Suppressor macrophage (primary cell): ENCODE measurements at regions not wholly inside any gene's neighbourhood (a gene's known extent, or its start where the extent isn't known, plus 50 kb on each side); places are given as distances from the start of the nearest gene placed in this dataset.
"Not testable (repeated sequence)": the region's sequence is repeated elsewhere in the genome, so short reads cannot be mapped to it uniquely, and the experiment has no call there.

Experiments used
- DNase-seq, 4 experiments: peaks; one replicate each; pipeline ENCODE4 v3.0.0-alpha.2; 2020 to 2022

DNA sequence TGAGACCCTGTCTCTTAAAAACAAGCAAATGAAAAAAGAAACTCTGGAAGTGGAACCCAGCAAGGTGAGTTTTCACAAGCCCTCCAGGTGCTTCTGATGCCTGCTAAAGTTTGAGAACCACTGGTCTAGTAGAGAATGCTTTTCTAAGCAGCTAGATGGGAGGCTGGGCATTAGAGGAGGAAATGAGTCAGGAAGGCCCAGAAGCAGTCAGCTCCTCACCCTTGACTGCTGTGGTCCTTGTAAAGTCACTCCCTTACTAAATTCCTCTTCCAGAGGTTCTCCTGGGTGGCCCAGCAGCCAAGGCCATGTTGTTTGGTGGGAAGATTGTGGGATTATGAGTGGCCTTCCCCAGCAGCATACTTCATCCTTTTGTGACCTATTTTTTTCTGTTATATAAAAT, 52.0 kb upstream of the FYN start:
- peak; percentile 24 to 59 (median 34) for DNase-seq

DNA sequence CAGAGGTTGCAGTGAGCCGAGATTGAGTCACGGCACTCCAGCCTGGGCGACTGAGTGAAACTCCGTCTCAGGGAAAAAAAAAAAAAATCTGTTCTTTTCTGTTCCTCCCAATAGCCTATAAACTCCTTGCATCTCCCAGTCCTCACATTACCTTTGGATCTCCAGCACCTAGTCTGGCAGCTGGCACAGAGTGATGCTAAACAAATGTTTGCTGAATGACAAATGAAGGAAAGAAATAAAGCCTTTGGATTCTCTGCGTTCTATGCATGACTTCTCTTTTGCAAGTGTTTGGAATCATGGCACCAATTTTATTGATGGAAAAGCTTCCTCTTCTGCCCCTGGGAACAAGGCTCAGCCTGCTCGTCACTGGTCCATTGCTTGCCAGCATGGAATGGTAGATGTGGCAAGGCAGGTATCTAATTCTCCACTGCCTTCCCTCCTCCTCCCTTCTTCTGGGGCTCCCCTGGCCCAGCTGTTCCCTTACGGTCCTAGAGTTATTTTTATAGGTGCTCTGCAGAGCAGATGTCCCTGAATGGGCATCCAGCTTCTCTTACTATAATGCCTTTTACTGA, 53.6 kb upstream of the FYN start:
- no peak for DNase-seq

DNA sequence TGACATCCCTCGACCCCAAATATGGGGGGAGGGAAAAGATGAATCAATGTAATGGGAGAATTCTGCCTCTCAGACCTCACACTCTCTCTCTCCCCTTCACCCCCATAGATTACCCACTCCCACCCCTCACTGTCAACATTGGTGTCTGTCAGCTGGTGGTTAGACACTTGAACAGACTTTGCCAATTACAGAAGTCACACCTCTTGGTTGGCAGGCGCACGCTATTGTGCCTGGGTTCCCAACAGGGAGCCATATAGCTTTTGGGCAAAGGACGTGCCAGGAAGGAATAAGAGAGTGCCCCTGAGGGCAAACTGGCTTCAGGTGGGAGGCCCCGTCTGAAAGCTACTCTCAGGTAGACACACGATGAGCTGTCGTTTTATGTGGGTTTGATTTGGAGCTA, 54.1 kb upstream of the FYN start:
- DNase-seq: no peak

DNA sequence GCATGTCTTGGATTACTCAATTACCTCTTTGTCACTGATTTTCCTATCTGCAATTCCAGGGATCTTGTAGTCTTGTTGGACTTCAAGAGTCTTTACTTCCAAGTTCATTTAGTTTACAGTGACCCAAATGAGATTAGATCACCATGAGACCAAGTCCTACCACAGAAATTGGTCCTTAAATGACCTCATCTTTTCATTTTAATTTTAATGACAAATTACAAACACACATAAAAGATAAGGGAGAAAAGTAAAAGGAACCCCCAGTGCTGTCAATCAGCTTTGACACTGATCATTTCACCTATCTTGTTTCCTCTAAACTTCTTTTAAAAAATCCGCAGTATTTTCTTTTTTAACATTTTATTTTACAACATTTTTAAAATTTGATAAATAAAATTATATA, 54.9 kb upstream of the FYN start:
- DNase-seq: no peak

DNA sequence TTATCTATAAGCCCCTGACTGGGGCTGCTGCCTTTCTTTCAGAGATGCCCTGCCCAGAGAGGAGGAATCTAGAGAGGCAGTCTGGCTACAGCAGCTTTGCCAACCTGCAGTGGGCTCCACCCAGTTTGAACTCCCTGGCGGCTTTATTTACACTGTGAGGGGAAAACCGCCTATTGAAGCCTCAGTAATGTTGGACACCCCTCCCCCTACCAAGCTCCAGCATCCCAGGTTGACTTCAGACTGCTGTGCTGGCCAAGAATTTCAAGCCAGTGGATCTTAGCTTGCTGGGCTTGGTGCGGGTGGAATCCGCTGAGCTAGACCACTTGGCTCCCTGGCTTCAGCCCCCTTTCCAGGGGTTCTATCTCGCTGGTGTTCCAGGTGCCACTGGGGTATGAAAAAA, 61.4 kb upstream of the FYN start:
- not testable (repeated sequence) for DNase-seq

DNA sequence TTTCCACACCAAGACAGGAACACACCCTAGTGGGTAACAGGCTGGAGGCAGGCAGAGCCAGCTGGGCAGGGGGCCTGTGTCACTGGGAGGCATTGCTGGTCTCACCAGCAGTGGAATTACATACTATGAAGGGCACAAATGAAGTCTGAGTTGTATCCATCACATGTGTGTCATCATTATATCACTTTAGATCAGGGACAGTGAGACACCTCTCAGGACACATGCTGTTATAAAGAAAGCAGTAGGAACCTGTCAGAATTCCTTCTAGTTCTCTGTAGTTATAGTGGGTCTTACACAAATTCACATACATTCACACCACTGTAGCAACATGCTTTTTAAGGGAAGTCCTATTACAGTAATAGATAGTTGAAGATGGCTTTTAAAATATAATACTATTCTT, 63.5 kb upstream of the FYN start:
- DNase-seq: no peak

DNA sequence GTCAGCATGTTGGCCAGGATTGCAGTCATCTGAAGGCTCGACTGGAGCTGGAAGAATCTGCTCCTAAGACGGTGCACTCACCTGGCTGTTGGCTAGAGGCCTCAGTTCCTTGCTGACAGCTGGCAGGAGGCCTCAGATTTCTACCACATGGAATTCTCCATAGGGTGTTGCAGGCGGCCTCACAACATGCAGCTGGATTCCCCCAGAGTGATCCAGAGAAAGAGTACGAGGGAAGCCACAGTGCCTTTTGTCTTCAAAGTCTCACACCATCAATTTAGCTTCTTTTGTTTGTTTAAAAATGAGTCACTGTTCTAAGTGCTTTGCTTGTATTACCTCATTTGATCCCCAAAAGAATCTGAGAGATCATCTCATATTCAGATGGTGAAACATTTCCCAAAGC, 65.5 kb upstream of the FYN start:
- no peak for DNase-seq

DNA sequence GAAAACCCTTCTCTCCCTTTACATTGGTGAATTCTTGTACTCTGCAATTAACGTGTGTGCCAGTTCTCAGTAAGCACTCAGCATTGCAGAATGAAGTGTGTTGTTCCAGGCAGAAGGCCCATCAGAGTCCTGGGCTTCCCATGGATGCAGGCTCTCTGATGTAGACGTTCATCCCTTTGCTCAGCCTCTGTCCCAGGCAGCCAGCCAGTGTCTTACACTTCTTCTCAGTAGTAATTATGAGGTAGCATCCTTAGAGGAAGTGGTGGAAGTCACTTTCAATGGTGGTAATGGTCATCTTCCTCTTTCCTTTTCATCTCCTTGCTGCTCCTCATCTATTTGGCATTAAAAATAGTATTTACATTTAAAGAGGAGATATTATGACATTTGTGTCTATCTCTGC, 66.7 kb upstream of the FYN start:
- peak; percentile 43 to 78 (median 64) for DNase-seq

DNA sequence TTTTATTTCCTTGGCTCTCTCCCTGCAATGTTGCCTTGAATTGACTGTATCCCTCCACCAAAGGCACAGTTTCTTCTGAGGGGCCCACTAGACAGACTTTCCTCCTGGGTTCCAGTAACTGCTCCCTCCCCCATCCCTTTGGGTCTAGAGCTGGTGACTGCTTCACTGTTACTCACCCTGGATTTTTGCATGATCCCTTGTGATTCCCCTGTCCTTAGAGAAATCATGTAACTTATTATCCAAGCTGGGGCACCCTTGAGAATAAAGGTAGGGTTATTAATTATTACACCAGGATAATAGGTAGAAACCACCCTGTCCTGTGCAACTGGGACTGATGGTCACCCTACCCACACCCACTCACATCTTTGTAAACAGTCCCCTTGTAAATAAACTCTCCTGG, 67.5 kb upstream of the FYN start:
- no peak for DNase-seq

DNA sequence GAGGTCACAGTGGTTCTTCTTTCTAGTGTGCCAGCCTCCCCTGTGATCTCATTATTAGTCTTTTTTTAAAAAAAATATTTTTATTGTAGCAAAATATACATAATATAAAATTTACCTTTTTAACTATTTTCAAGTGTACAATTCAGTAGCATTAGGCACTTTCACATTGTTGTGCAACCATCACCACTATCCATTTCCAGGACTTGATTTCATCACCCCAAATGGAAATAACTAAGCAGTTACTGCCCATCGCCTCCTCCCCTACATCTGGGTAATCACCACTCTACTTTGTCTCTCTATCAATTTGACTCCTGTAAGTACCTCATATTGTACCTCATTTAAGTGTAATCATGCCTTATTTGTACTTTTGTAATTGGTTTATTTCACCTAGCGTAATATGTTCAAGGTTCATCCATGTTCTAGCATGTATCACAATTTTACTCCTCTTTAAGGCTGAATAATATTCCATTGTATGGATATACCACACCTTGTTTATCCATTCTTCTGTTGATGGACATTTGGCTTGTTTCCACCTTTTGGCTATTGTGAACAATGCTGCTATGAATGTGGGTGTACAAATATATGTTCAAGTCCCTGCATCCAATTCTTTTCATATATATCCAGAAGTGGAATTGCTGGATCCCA, 68.6 kb upstream of the FYN start:
- DNase-seq: peak in 2 of 4 experiments; percentile 25 to 38

DNA sequence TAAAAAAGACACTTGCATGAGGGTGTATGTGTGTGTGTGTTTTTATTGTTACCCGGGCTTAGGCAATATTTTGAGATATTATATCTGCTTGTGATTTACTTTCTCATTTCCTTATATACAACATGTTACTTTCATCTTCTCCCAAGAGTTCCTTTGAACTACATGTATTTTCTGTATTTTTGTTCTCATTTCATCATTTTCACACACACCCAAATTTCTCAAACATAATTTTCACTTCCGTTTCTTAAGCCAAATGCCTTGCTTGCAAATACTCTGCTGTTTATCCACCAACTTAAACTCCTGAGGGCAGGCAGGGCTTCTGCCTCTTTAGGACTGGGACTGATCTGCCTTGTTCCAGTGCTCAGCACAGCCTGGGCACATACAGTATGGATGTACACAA, 69.3 kb upstream of the FYN start:
- DNase-seq: peak in 3 of 4 experiments; percentile 42 to 82 (median 74)

DNA sequence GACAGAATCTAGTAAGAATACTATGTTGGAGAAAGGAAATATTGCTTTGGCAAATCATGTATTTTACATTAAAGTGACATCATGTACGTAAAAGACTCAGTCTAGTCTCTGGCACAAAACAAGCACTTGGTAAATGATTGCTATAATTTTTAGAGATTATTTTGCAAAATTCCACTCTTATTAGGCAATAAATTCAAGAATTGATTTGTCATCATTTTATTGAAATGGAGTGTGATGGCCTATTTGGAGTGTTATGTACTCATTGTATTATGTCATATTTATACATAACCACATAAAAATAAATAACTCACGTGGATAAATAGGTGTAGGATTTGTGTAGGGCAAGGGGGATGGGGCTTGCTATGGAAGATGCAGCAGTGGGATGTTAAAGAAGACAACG, 70.0 kb upstream of the FYN start:
- DNase-seq: no peak

DNA sequence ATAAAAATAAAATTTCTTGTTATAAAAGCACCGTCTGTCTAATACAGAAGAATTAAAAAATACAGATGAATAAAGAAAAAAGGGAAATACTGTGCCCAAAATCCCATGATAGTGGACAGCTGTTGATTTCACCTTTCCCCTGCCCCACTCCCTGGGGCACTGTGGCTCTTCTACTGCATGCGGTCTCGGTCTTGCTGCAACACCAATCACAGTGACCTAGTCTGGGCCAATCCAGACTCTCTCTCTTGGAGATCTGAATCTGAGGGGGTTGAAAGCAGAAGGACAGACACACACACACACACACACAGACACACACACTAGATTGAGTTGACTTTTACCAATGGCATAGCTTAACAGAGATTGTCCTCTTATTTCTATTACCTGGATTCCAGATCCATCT, 70.5 kb upstream of the FYN start:
- peak; percentile 31 to 71 (median 68) for DNase-seq

DNA sequence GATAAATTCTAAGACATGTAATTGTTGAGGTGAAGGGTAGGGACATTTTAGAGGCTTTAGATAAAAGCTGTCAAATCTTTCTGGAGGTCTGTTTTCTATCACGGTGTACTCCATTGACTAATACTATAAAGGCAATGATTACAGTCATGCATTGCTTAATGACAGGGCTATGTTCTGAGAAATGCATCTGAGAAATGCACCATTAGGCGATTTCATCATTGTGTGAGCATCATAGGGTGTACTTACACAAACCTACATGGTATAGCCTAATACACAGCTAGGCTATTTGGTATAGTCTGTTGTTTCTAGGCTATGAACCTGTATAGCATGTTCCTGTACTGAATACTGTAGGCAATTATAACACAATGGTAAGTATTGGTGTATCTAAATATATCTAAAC, 71.3 kb upstream of the FYN start:
- peak in 3 of 4 experiments; percentile 38 to 67 (median 57) for DNase-seq

DNA sequence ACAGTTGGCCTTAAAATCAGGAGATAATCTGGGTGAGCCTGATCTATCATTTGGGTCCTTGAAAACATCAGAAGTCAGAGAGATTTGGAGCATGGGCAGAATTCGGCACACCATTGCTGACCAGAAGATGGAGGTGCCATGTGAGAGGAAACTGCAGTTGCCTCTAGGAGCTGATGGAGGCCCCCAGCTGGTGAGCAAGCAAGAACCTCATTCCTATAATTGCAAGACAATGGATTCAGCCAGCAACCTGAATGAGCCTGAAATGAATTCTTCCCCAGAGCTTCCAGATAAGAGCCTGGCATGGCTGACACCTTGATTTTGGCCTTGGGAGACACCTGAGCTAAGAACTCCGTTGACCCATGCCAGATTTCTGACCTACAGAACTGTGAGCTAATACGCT, 76.3 kb upstream of the FYN start:
- no peak for DNase-seq

DNA sequence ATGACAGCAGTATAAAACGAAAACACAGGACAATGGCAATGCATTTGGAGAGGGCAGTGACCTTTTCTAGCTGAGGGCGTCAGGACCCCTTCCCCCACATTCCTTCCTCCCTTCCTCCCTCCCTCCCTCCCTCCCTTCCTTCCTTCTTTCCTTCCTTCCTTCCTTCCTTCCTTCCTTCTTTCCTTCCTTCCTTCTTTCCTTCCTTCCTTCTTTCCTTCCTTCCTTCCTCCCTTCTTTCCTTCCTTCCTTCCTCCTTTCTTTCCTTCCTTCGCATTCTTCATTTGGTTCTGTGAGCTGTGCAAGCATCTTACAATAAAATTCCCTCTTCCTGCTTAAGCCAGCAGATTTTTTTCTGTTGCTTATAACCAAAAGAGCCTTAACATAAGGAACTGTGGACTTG, 76.7 kb upstream of the FYN start:
- DNase-seq: not testable (repeated sequence)

DNA sequence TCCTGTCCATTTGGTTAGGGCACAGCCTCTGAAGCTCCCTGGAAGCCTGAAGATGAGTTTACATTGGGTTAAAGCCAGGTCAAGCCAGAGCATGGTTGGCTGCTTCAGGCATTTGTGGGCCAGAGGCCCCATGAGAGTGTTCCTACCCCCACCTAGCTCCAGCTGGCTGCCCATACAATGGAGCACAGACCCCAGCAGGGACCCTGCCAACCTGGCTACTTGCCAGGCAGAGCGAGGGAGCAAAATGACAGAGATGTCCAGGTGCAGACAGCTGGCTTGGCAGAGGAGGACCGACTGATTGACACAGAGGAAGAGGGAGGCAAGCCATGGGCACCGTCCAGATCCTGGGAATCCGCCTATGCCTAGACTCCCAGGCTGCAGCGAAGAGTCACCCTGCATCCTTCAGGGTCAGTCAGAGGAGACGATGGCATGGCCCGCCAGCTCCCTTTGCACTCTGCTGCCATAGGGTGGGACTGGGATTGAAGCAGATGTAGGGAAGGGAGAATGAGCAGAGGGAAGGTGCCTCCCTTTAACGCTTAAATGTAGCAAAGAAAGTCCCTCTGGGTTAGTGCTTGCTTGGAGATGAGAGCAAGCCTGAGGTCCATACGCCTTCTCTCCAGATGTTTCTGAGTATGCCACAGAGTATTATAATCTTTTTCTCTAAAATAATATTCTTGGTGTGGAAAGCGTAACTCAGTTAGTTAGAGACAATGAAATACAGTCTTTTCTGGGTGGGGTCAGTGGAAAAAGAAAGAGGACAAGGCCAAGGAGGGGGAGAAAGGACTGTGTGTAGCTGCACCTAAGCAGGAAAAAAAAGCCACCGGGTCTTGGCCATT, 77.6 kb upstream of the FYN start:
- no peak for DNase-seq

DNA sequence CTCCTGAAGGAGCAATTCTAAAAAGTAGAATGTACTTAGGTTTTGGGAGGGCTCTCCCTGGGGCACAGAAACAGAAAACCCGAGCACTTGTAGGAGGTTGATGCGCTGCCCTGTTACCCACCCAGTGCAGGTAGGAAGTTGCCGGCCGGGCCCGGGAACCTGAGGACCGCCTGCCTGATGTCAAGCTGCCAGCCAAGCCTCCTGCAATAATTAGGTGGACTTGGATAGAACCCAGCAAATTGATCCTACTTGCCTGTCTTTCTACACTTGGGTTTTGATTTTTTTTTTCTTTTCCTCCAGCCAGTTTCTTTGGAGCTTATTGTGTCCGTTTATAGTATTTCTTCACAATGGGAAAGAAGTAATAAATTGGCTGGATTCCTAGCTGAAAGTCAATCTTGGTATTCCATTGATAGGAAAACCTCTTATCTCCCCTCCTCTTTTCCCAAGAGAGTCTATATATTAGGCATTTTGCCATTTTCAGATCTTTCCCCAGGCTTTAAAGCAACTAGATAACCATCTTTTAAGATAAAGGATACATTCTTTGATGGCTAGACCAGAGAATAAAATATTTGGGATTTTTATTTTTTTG, 78.3 kb upstream of the FYN start:
- no peak for DNase-seq

DNA sequence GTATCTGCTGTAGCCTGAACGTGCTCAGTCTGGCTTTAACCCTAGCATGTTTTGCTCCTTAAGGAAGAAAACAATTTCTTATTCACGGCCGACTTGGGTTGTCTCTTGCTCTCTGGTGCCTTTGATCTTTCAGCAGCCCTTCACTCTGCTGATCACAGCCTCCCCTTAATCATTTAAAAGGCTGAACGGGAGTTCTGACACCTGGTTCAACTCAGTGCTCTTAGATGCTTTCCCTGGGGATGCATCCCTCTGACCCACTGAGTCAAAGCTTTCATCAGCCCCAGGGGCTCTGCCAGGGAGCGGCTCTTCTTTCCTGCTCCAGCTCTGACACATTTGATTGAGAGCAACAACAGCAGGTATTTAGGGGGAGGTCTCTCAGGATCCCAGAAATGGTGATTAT, 79.0 kb upstream of the FYN start:
- DNase-seq: no peak

DNA sequence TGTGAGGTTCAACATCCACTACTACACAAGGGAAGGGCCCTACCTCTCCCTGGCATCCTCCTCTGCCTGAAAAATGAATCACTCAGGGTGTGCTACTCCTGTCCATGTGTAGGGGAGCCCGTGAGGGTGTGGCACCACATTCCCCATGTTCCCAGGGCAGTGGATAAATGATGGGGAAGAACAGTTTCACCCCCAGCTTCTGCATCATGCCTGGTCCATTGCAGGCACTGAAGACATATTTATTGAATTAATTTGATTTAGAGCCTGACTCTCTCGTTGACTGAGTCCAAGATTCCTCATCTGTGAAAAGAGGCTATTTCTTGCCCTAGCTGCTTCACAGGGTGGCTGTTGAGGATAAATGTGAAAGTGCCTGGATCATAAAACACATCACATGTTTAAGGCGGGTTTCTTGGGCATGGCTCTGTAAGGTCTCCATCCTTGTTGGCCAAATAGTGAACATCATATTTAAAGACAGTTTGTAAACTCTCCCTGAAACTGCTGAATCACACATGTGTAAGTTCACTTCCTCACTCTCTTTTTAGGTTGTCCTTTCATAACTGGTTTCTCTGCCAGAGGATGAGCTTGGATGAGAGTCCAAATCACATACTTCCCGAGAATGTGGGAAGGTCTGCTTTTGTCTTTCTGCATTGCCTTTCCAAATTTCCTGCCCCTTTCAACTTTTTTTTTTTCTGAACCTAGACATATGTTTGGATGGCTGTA, 79.7 kb upstream of the FYN start:
- DNase-seq: peak in 2 of 4 experiments; percentile 61 to 68

DNA sequence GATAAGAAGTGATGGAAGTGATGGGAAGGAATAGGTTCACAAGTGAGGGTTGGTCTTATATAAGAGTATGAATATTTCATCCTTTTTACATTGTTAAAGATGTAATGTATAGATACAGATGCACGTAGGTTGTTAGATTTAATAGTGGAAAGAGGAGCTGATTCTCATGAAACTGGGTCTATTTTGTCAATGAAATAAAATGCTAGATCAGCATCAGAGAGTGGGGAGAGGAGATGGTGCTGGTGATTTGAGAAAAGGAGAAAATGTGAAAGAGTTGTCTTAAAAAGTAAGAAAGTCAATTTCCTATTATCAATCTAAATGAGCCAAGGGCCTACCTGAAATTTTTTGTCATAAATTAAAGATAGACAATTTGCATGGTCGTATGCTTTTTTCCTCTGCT, 82.8 kb upstream of the FYN start:
- no peak for DNase-seq

DNA sequence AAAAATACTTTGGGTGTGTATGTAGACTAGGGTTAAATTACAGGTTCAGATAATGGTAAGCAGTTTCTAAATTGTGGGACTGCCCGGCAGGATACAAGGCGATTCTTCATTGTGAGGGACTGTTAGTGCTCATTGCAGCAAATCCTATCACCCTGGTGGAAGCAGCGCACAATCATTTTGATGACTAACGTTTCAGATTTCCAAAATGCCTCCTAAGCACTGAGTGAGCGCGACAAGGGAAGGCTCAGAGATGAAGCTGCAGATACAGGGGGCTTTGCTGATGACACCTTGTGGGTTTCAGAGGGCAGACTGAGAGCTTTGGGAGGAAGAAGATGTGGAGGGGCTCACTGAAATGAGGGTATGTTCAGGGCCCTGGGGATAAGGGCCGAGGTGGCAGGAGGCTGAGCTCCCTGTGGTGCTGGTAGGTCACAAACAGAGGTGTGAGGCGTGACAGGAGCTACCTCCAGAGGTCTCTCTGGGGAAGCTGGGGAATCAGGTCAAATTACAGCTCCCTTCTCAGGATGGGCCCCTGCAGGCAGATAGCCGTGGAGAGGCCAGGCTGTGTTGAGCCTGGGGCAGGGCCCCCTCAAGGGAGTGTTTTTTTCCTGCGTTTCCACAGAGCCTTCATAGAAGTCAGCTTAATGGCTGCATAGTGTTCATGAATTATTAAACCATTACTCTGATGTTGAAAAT, 84.5 kb upstream of the FYN start:
- no peak for DNase-seq
